Glutamatergic neuron (in vitro differentiated cells): ENCODE measurements at regions not wholly inside any gene's neighbourhood (a gene's known extent, or its start where the extent isn't known, plus 50 kb on each side); places are given as distances from the start of the nearest gene placed in this dataset.

Experiments
- DNase-seq: peaks from one replicate; pipeline ENCODE4 v3.0.0; 2022
- H3K27ac Mint-ChIP-seq: one replicate; pipeline ENCODE4 v1.8.0; 2020; ENCODE audit warnings: mild to moderate bottlenecking, mixed read lengths, inconsistent platforms; ENCODE audit not compliant: unreplicated experiment
- H3K27me3 Mint-ChIP-seq: one replicate; pipeline ENCODE4 v1.8.0; 2020; ENCODE audit warnings: mild to moderate bottlenecking, moderate library complexity, mixed read lengths, inconsistent platforms; ENCODE audit not compliant: unreplicated experiment
- H3K36me3 Mint-ChIP-seq: one replicate; pipeline ENCODE4 v1.8.0; 2020; ENCODE audit warnings: mild to moderate bottlenecking, mixed read lengths, inconsistent platforms; ENCODE audit not compliant: unreplicated experiment
- H3K4me1 Mint-ChIP-seq: one replicate; pipeline ENCODE4 v1.8.0; 2020; ENCODE audit warnings: mild to moderate bottlenecking, low read depth, mixed read lengths, inconsistent platforms; ENCODE audit not compliant: unreplicated experiment
- H3K4me3 Mint-ChIP-seq: one replicate; pipeline ENCODE4 v1.8.0; 2020; ENCODE audit warnings: mild to moderate bottlenecking, mixed read lengths, inconsistent platforms; ENCODE audit not compliant: unreplicated experiment
- H3K9me3 Mint-ChIP-seq: one replicate; pipeline ENCODE4 v1.8.0; 2020; ENCODE audit warnings: mild to moderate bottlenecking, moderate library complexity, mixed read lengths, inconsistent platforms; ENCODE audit not compliant: unreplicated experiment
- CTCF ChIP-seq: fragments of 200-600 bp; sonication (generic); IDR thresholded peaks from one replicate; pipeline ENCODE4 v1.5.0; 2021; ENCODE audit not compliant: partially characterized antibody, unreplicated experiment

GRCh38 chr2:19710230-19710629, 191.6 kb downstream of the TTC32 start:
- H3K27ac Mint-ChIP-seq = no peak overlapping the region
- TF ChIP-seq CTCF = no peak
- H3K27me3 Mint-ChIP-seq = peaks cover 2% of the 10 kb centered on the region
- peaks cover 1% of the 10 kb centered on the region for H3K9me3 Mint-ChIP-seq
- DNase-seq = no peak
- no peaks in the 10 kb centered on the region for H3K4me1 Mint-ChIP-seq
- no peak overlapping the region for H3K4me3 Mint-ChIP-seq
- no peaks in the 10 kb centered on the region for H3K36me3 Mint-ChIP-seq

- no peak for TF ChIP-seq CTCF
- DNase-seq = no peak
- H3K4me1 Mint-ChIP-seq = no peaks in the 10 kb centered on the region
- peaks cover 1% of the 10 kb centered on the region for H3K9me3 Mint-ChIP-seq
- no peak overlapping the region for H3K27ac Mint-ChIP-seq
- H3K36me3 Mint-ChIP-seq = no peaks in the 10 kb centered on the region
- H3K4me3 Mint-ChIP-seq = no peak overlapping the region
- H3K27me3 Mint-ChIP-seq = peaks cover 2% of the 10 kb centered on the region
Measured at GRCh38 chr2:19709553-19709952, 192.2 kb downstream of the TTC32 start.

GRCh38 chr2:19708776-19709175, 193.0 kb downstream of the TTC32 start:
- TF ChIP-seq CTCF = no peak
- Mint-ChIP-seq H3K27me3 (peaks cover 4% of the 10 kb centered on the region), H3K4me1 (peaks cover 2% of the 10 kb centered on the region), H3K9me3 (peaks cover 1% of the 10 kb centered on the region), H3K4me3 (no peak overlapping the region), H3K36me3 (no peaks in the 10 kb centered on the region), H3K27ac (no peak overlapping the region)
- no peak for DNase-seq

- peaks cover 4% of the 10 kb centered on the region for H3K36me3 Mint-ChIP-seq
Measured at GRCh38 chr2:19706332-19706731, 195.5 kb downstream of the TTC32 start.

GRCh38 chr2:19702267-19702666, 199.5 kb downstream of the TTC32 start:
- H3K27me3 Mint-ChIP-seq = peaks cover 2% of the 10 kb centered on the region
- DNase-seq = no peak
- H3K27ac Mint-ChIP-seq = no peak overlapping the region
- H3K36me3 Mint-ChIP-seq = peaks cover 13% of the 10 kb centered on the region
- H3K9me3 Mint-ChIP-seq = peaks cover 3% of the 10 kb centered on the region
- no peak overlapping the region for H3K4me3 Mint-ChIP-seq
- H3K4me1 Mint-ChIP-seq = peaks cover 2% of the 10 kb centered on the region
- no peak for TF ChIP-seq CTCF

More at GRCh38 chr2:19706332-19706731, 195.5 kb downstream of the TTC32 start:
- Mint-ChIP-seq H3K27me3 (peaks cover 2% of the 10 kb centered on the region), H3K9me3 (peaks cover 3% of the 10 kb centered on the region), H3K27ac (no peak overlapping the region), H3K4me3 (no peak overlapping the region), H3K4me1 (peaks cover 2% of the 10 kb centered on the region)
- no peak for DNase-seq
- TF ChIP-seq CTCF = no peak
